Parathyroid adenoma (tissue), 2 donors: ENCODE measurements at regions not wholly inside any gene's neighbourhood (a gene's known extent, or its start where the extent isn't known, plus 50 kb on each side); places are given as distances from the start of the nearest gene placed in this dataset.

Experiments used
- H2AFZ ChIP-seq: fragments of 300-600 bp; sonication (generic); one replicate; pipeline ENCODE4 v1.7.0; 2017; ENCODE audit warnings: antibody characterized with exemption, mild to moderate bottlenecking
- H3K27ac ChIP-seq: fragments of 300-600 bp; sonication (generic); one replicate; pipeline ENCODE4 v1.7.0; 2017
- H3K27me3 ChIP-seq: fragments of 300-600 bp; sonication (generic); one replicate; pipeline ENCODE4 v1.7.0; 2017; ENCODE audit warnings: low read length; ENCODE audit not compliant: control insufficient read depth, insufficient read depth
- H3K36me3 ChIP-seq: fragments of 300-600 bp; sonication (generic); one replicate; pipeline ENCODE4 v1.7.0; 2017; ENCODE audit warnings: low read length; ENCODE audit not compliant: control insufficient read depth, insufficient read depth
- H3K4me1 ChIP-seq: fragments of 300-600 bp; sonication (generic); one replicate; pipeline ENCODE4 v1.7.0; 2017; ENCODE audit warnings: control low read depth
- H3K4me2 ChIP-seq: fragments of 300-600 bp; sonication (generic); one replicate; pipeline ENCODE4 v1.7.0; 2017; ENCODE audit warnings: low read length
- H3K4me3 ChIP-seq: fragments of 300-600 bp; sonication (generic); one replicate; pipeline ENCODE4 v1.7.0; 2017; ENCODE audit warnings: low read depth, low read length
- H3K79me2 ChIP-seq: fragments of 300-600 bp; sonication (generic); one replicate; pipeline ENCODE4 v1.7.0; 2017; ENCODE audit warnings: control low read depth
- H3K9ac ChIP-seq: fragments of 300-600 bp; sonication (generic); one replicate; pipeline ENCODE4 v1.7.0; 2017; ENCODE audit warnings: mild to moderate bottlenecking
- H3K9me3 ChIP-seq: fragments of 300-600 bp; sonication (generic); one replicate; pipeline ENCODE4 v1.7.0; 2017; ENCODE audit warnings: low read length; ENCODE audit not compliant: control insufficient read depth
- CTCF ChIP-seq: fragments of 300-600 bp; sonication (generic); IDR thresholded peaks from one replicate; pipeline ENCODE4 v1.7.0; 2017; ENCODE audit warnings: antibody characterized with exemption, mild to moderate bottlenecking
- donor health status: primary hyperparathyroidism.

GRCh38 chr20:11573507-11573906, 344.2 kb upstream of the BTBD3 start:
- Histone ChIP-seq H2AFZ (no peak overlapping the region), H3K4me3 (no peak overlapping the region), H3K4me1 (no peaks in the 10 kb centered on the region), H3K27ac (no peak overlapping the region), H3K9me3 (no peaks in the 10 kb centered on the region), H3K9ac (no peak overlapping the region), H3K79me2 (no peaks in the 10 kb centered on the region), H3K27me3 (no peaks in the 10 kb centered on the region), H3K36me3 (no peaks in the 10 kb centered on the region), H3K4me2 (no peak overlapping the region)
- TF ChIP-seq CTCF = no peak

GRCh38 chr20:11581271-11581670, 336.4 kb upstream of the BTBD3 start:
- TF ChIP-seq CTCF = no peak
- Histone ChIP-seq H3K79me2 (no peaks in the 10 kb centered on the region), H3K36me3 (no peaks in the 10 kb centered on the region), H2AFZ (no peak overlapping the region), H3K4me3 (no peak overlapping the region), H3K4me2 (no peak overlapping the region), H3K9ac (no peak overlapping the region), H3K27ac (no peak overlapping the region), H3K27me3 (no peaks in the 10 kb centered on the region), H3K4me1 (no peaks in the 10 kb centered on the region), H3K9me3 (no peaks in the 10 kb centered on the region)

- Histone ChIP-seq H3K79me2 (no peaks in the 10 kb centered on the region), H3K27me3 (no peaks in the 10 kb centered on the region), H3K9me3 (no peaks in the 10 kb centered on the region), H3K4me2 (no peak overlapping the region), H3K27ac (no peak overlapping the region), H3K4me3 (no peak overlapping the region), H3K9ac (no peak overlapping the region), H3K4me1 (no peaks in the 10 kb centered on the region), H2AFZ (no peak overlapping the region), H3K36me3 (no peaks in the 10 kb centered on the region)
- no peak for TF ChIP-seq CTCF
Observed at GRCh38 chr20:11582060-11582459, 335.6 kb upstream of the BTBD3 start.

- TF ChIP-seq CTCF = peak; percentile 11
- Histone ChIP-seq H3K79me2 (no peaks in the 10 kb centered on the region), H3K36me3 (no peaks in the 10 kb centered on the region), H3K27ac (no peak overlapping the region), H3K9ac (no peak overlapping the region), H3K4me3 (no peak overlapping the region), H2AFZ (no peak overlapping the region), H3K9me3 (no peaks in the 10 kb centered on the region), H3K4me1 (no peaks in the 10 kb centered on the region), H3K4me2 (no peak overlapping the region), H3K27me3 (no peaks in the 10 kb centered on the region)
Observed at GRCh38 chr20:11585752-11586352, 331.8 kb upstream of the BTBD3 start.

GRCh38 chr20:11588875-11589274, 328.8 kb upstream of the BTBD3 start:
- Histone ChIP-seq H3K79me2 (no peaks in the 10 kb centered on the region), H3K36me3 (no peaks in the 10 kb centered on the region), H3K9ac (no peak overlapping the region), H3K4me2 (no peak overlapping the region), H3K4me1 (no peaks in the 10 kb centered on the region), H3K27me3 (no peaks in the 10 kb centered on the region), H3K9me3 (peaks cover 3% of the 10 kb centered on the region), H3K27ac (no peak overlapping the region), H2AFZ (no peak overlapping the region), H3K4me3 (no peak overlapping the region)
- no peak for TF ChIP-seq CTCF
